ENCODE measurements at regions not wholly inside any gene's neighbourhood (a gene's known extent, or its start where the extent isn't known, plus 50 kb on each side); places are given as distances from the start of the nearest gene placed in this dataset.

GRCh38 chr3:181615666-181616065, 96.1 kb upstream of the SOX2 start:
- TF ChIP-seq POLR2AphosphoS5 (IDR thresholded peaks at IDR 0.05) (no peak), POLR2A (IDR thresholded peaks at IDR 0.05) (no peak)
